ENCODE measurements at regions not wholly inside any gene's neighbourhood (a gene's known extent, or its start where the extent isn't known, plus 50 kb on each side); places are given as distances from the start of the nearest gene placed in this dataset.

DNA sequence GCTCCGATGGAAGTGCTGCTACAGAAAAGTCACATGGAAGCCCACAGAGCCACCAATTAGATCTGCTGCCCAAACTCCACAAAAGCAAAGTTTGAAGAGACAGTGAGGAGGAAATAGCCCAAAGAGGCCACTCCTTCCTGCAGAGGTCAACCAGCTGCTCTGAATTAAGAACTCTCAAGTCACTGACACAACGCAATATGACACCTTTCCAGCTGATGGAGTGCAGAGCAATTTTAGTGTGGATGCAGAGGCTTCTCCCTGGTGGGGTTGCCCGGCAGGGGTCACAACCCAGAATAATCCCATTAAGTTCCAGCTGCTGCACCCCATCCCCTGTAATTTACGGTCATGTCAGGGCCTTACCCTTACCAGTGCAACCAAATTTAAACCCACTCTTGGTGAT lies 361.9 kb upstream of the JARID2 start:
- no peak overlapping the region for H2BK15ac ChIP-seq (ENCODE audit: low read depth, poor library complexity, severe bottlenecking)
- no peaks in the 10 kb centered on the region for H3K36me3 ChIP-seq (ENCODE audit: control insufficient read depth in 1 of 2, insufficient read depth in 2 of 2, low read depth in 1 of 2, low read length in 2 of 2)
- no peak overlapping the region for H2BK120ac ChIP-seq (ENCODE audit: low read depth, low read length)
- H4K8ac ChIP-seq (ENCODE audit: low read length): peak overlapping the region; percentile 22
- H3K4ac ChIP-seq (ENCODE audit: low read depth in 1 of 2, low read length in 2 of 2): no peak overlapping the region
- no peaks in the 10 kb centered on the region for H3K9me3 ChIP-seq (ENCODE audit: control insufficient read depth, low read length)
- no peak overlapping the region for H3K4me2 ChIP-seq (ENCODE audit: low read length, poor library complexity, severe bottlenecking)
- no peak overlapping the region for H3K14ac ChIP-seq (ENCODE audit: low read length in 2 of 2)
- H2BK5ac ChIP-seq (ENCODE audit: low read depth, low read length, poor library complexity, severe bottlenecking): no peak overlapping the region
- no peak overlapping the region for H3K18ac ChIP-seq (ENCODE audit: low read depth in 1 of 2, low read length in 2 of 2)
- 18% methylated on average over 3 of the region's 4 CpGs for WGBS
- H3K23ac ChIP-seq (ENCODE audit: low read length in 2 of 2): no peak overlapping the region
- no peak overlapping the region for H2AFZ ChIP-seq (ENCODE audit: low read depth, low read length)
- H3K4me3 ChIP-seq (ENCODE audit: insufficient read depth in 1 of 2, low read depth in 1 of 2, low read length in 2 of 2): peak overlapping the region in 1 of 2 experiments; percentile 4
- no peaks in the 10 kb centered on the region for H3K79me1 ChIP-seq (replicated peaks; ENCODE audit: low read length, poor library complexity, severe bottlenecking)
- H2AK5ac ChIP-seq (ENCODE audit: low read length, severe bottlenecking): no peak overlapping the region
- peak; percentile 37 for DNase-seq
- H2BK12ac ChIP-seq (ENCODE audit: low read length in 2 of 2): peak overlapping the region in 1 of 2 experiments; percentile 9
- no peaks in the 10 kb centered on the region for H3K27me3 ChIP-seq (ENCODE audit: control insufficient read depth in 1 of 2, insufficient read depth in 1 of 2, low read length in 2 of 2)
- H4K91ac ChIP-seq (ENCODE audit: low read length): no peak overlapping the region
- H3K27ac ChIP-seq (ENCODE audit: low read length, poor library complexity, severe bottlenecking): no peak overlapping the region
- H3K9ac ChIP-seq (ENCODE audit: low read length): no peak overlapping the region
- H3K4me1 ChIP-seq (ENCODE audit: control insufficient read depth, insufficient read depth, low read depth, low read length): peaks cover 5% of the 10 kb centered on the region

GRCh38 chr6:14885498-14885897 lies 360.4 kb upstream of the JARID2 start:
- H3K4me1 ChIP-seq (ENCODE audit: control insufficient read depth, insufficient read depth, low read depth, low read length): peaks cover 5% of the 10 kb centered on the region
- peak overlapping the region in 1 of 2 experiments; percentile 64 for H3K18ac ChIP-seq (ENCODE audit: low read depth in 1 of 2, low read length in 2 of 2)
- no peaks in the 10 kb centered on the region for H3K27me3 ChIP-seq (ENCODE audit: control insufficient read depth in 1 of 2, insufficient read depth in 1 of 2, low read length in 2 of 2)
- no peak overlapping the region for H2BK15ac ChIP-seq (ENCODE audit: low read depth, poor library complexity, severe bottlenecking)
- H2AFZ ChIP-seq (ENCODE audit: low read depth, low read length): no peak overlapping the region
- peak overlapping the region in 1 of 2 experiments; percentile 12 for H2BK12ac ChIP-seq (ENCODE audit: low read length in 2 of 2)
- H3K23ac ChIP-seq (ENCODE audit: low read length in 2 of 2): no peak overlapping the region
- no peaks in the 10 kb centered on the region for H3K36me3 ChIP-seq (ENCODE audit: control insufficient read depth in 1 of 2, insufficient read depth in 2 of 2, low read depth in 1 of 2, low read length in 2 of 2)
- peak; percentile 21 for DNase-seq
- H3K27ac ChIP-seq (ENCODE audit: low read length, poor library complexity, severe bottlenecking): no peak overlapping the region
- no peaks in the 10 kb centered on the region for H3K79me1 ChIP-seq (replicated peaks; ENCODE audit: low read length, poor library complexity, severe bottlenecking)
- no peak overlapping the region for H3K4me3 ChIP-seq (ENCODE audit: insufficient read depth in 1 of 2, low read depth in 1 of 2, low read length in 2 of 2)
- H4K8ac ChIP-seq (ENCODE audit: low read length): no peak overlapping the region
- H3K4me2 ChIP-seq (ENCODE audit: low read length, poor library complexity, severe bottlenecking): no peak overlapping the region
- no peak overlapping the region for H3K9ac ChIP-seq (ENCODE audit: low read length)
- no peak overlapping the region for H2BK5ac ChIP-seq (ENCODE audit: low read depth, low read length, poor library complexity, severe bottlenecking)
- H4K91ac ChIP-seq (ENCODE audit: low read length): no peak overlapping the region
- H3K9me3 ChIP-seq (ENCODE audit: control insufficient read depth, low read length): no peaks in the 10 kb centered on the region
- H3K4ac ChIP-seq (ENCODE audit: low read depth in 1 of 2, low read length in 2 of 2): no peak overlapping the region
- WGBS: 38% methylated on average over 3 of the region's 5 CpGs
- H3K14ac ChIP-seq (ENCODE audit: low read length in 2 of 2): no peak overlapping the region
- no peak overlapping the region for H2BK120ac ChIP-seq (ENCODE audit: low read depth, low read length)
- H2AK5ac ChIP-seq (ENCODE audit: low read length, severe bottlenecking): no peak overlapping the region

GRCh38 chr6:14887181-14887580 lies 358.7 kb upstream of the JARID2 start:
- Histone ChIP-seq H3K18ac (ENCODE audit: low read depth in 1 of 2, low read length in 2 of 2) (no peak overlapping the region), H3K9me3 (ENCODE audit: control insufficient read depth, low read length) (no peaks in the 10 kb centered on the region), H4K91ac (ENCODE audit: low read length) (no peak overlapping the region), H3K36me3 (ENCODE audit: control insufficient read depth in 1 of 2, insufficient read depth in 2 of 2, low read depth in 1 of 2, low read length in 2 of 2) (no peaks in the 10 kb centered on the region), H3K4me3 (ENCODE audit: insufficient read depth in 1 of 2, low read depth in 1 of 2, low read length in 2 of 2) (no peak overlapping the region), H4K8ac (ENCODE audit: low read length) (no peak overlapping the region), H3K14ac (ENCODE audit: low read length in 2 of 2) (peak overlapping the region in 1 of 2 experiments; percentile 45), H2AK5ac (ENCODE audit: low read length, severe bottlenecking) (no peak overlapping the region), H3K27ac (ENCODE audit: low read length, poor library complexity, severe bottlenecking) (no peak overlapping the region), H3K27me3 (ENCODE audit: control insufficient read depth in 1 of 2, insufficient read depth in 1 of 2, low read length in 2 of 2) (no peaks in the 10 kb centered on the region), H2BK5ac (ENCODE audit: low read depth, low read length, poor library complexity, severe bottlenecking) (no peak overlapping the region), H3K9ac (ENCODE audit: low read length) (no peak overlapping the region), H3K79me1 (replicated peaks; ENCODE audit: low read length, poor library complexity, severe bottlenecking) (no peaks in the 10 kb centered on the region), H2BK15ac (ENCODE audit: low read depth, poor library complexity, severe bottlenecking) (no peak overlapping the region), H3K4me1 (ENCODE audit: control insufficient read depth, insufficient read depth, low read depth, low read length) (peaks cover 5% of the 10 kb centered on the region), H3K4ac (ENCODE audit: low read depth in 1 of 2, low read length in 2 of 2) (peak overlapping the region in 1 of 2 experiments; percentile 17), H2BK120ac (ENCODE audit: low read depth, low read length) (no peak overlapping the region), H2AFZ (ENCODE audit: low read depth, low read length) (no peak overlapping the region), H3K4me2 (ENCODE audit: low read length, poor library complexity, severe bottlenecking) (no peak overlapping the region), H2BK12ac (ENCODE audit: low read length in 2 of 2) (no peak overlapping the region), H3K23ac (ENCODE audit: low read length in 2 of 2) (no peak overlapping the region)
- WGBS: 97% methylated on average over 3 of the region's 3 CpGs
- DNase-seq: no peak

- no peak for DNase-seq
- H2BK120ac ChIP-seq (ENCODE audit: low read depth, low read length): no peak overlapping the region
- no peak overlapping the region for H2AK5ac ChIP-seq (ENCODE audit: low read length, severe bottlenecking)
- no peak overlapping the region for H2AFZ ChIP-seq (ENCODE audit: low read depth, low read length)
- peak overlapping the region in 1 of 2 experiments; percentile 52 for H2BK12ac ChIP-seq (ENCODE audit: low read length in 2 of 2)
- H3K9ac ChIP-seq (ENCODE audit: low read length): no peak overlapping the region
- no peaks in the 10 kb centered on the region for H3K79me1 ChIP-seq (replicated peaks; ENCODE audit: low read length, poor library complexity, severe bottlenecking)
- H3K4ac ChIP-seq (ENCODE audit: low read depth in 1 of 2, low read length in 2 of 2): no peak overlapping the region
- no peak overlapping the region for H3K4me2 ChIP-seq (ENCODE audit: low read length, poor library complexity, severe bottlenecking)
- no peak overlapping the region for H3K18ac ChIP-seq (ENCODE audit: low read depth in 1 of 2, low read length in 2 of 2)
- H2BK15ac ChIP-seq (ENCODE audit: low read depth, poor library complexity, severe bottlenecking): peak overlapping the region; percentile 83
- no peak overlapping the region for H3K4me3 ChIP-seq (ENCODE audit: insufficient read depth in 1 of 2, low read depth in 1 of 2, low read length in 2 of 2)
- no peaks in the 10 kb centered on the region for H3K9me3 ChIP-seq (ENCODE audit: control insufficient read depth, low read length)
- H4K91ac ChIP-seq (ENCODE audit: low read length): no peak overlapping the region
- no peak overlapping the region for H3K23ac ChIP-seq (ENCODE audit: low read length in 2 of 2)
- WGBS: 96% methylated on average over 5 of the region's 5 CpGs
- H3K27ac ChIP-seq (ENCODE audit: low read length, poor library complexity, severe bottlenecking): no peak overlapping the region
- no peaks in the 10 kb centered on the region for H3K36me3 ChIP-seq (ENCODE audit: control insufficient read depth in 1 of 2, insufficient read depth in 2 of 2, low read depth in 1 of 2, low read length in 2 of 2)
- no peak overlapping the region for H2BK5ac ChIP-seq (ENCODE audit: low read depth, low read length, poor library complexity, severe bottlenecking)
- H3K14ac ChIP-seq (ENCODE audit: low read length in 2 of 2): peak overlapping the region in 1 of 2 experiments; percentile 58
- no peaks in the 10 kb centered on the region for H3K27me3 ChIP-seq (ENCODE audit: control insufficient read depth in 1 of 2, insufficient read depth in 1 of 2, low read length in 2 of 2)
- H3K4me1 ChIP-seq (ENCODE audit: control insufficient read depth, insufficient read depth, low read depth, low read length): peaks cover 2% of the 10 kb centered on the region
- H4K8ac ChIP-seq (ENCODE audit: low read length): peak overlapping the region; percentile 21
Measured at GRCh38 chr6:14887986-14888574, 357.8 kb upstream of the JARID2 start.

All from mesenchymal stem cell (in vitro differentiated cells and primary cell).